ENCODE measurements at regions not wholly inside any gene's neighbourhood (a gene's known extent, or its start where the extent isn't known, plus 50 kb on each side); places are given as distances from the start of the nearest gene placed in this dataset.

DNA sequence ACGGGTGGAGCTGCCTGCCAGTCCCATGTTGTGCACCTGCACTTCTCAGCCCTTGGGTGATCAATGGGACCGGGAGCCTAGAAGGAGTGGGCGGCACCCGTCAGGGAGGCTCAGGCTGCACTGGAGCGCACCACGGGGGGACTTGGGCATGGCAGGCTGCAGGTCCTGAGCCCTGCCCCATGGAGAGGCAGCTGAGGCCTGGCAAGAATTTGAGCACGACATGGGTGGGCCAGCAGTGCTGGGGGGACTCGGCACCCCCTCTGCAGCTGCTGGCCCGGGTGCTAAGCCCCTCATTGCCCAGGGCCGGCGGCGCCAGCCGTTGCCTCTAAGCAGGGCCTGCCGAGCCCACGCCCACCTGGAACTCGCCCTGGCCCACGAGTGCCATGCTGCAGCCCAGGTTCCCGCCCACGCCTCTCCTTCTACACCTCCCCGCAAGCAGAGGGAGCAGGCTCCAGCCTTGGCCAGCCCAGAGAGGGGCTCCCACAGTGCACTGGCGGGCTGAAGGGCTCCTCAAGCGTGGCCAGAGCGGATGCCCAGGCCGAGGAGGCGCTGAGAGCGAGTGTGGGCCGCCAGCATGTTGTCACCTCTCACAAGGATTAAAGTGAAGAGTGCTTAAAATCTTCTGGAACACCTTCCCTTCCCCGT is 372.0 kb downstream of the ETS1 start:
- no peak for DNase-seq

- DNase-seq = no peak
These were observed 373.1 kb downstream of the ETS1 start for GRCh38 chr11:128214263-128214662.

DNA sequence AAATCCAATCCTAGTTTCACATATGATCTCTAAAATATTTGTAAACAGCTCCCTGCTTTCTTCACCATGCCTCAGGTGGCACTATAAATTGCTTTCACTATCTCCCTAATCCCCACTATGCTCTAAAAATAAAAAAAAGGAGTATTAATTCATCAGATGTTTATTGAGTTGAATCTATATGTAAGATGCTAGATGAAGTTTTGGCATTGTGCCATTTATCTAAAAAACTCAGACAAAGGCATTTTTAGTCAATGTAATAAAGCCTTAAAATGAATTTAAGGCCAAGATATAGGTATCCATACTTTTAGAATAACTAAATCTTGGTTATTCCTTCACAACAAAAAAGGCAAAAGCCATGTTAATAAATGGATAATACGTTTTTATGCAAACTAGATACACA is 373.9 kb downstream of the ETS1 start:
- no peak for DNase-seq

GRCh38 chr11:128212324-128212723 is 375.0 kb downstream of the ETS1 start:
- no peak for DNase-seq

DNA sequence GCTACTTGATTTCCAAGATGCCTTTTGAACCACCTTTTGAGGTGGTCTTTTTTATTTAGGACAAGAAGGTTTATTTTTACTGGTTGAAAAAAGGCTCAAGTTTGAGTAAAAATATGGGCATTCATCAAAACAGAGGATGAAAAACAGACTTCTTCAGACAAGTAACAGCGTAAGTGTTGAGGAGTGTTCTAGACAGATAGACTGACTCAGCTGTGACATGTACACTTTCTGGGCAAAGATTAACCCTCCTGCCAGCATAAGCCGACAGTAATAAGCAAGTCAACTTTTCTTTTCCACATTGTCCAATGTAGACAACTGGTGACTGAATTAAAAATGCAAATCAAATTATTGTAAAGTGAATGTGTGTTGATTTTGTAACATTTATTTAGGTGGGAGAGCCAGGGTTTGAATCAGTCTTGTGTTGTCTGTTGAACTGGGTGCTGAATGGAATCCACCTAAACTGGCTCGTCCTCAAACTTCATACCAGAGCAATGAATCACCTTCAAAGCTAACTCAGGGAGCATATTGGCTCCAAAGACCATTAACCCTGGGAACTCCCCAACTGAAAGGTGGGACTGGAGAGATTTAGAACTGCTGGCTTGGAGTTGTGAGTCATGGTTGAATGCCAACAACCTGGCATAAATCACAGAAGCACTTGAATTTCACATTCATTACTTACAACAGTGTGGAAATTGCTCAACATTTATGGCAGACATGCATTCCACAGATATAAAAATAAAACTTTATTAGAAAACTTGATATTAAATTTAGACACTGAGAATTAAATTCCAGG is 377.0 kb downstream of the ETS1 start:
- no peak for DNase-seq

GRCh38 chr11:128209138-128209435 is 378.3 kb downstream of the ETS1 start:
- no peak for DNase-seq

- DNase-seq = no peak
These were observed 378.8 kb downstream of the ETS1 start for GRCh38 chr11:128208329-128209137.

DNA sequence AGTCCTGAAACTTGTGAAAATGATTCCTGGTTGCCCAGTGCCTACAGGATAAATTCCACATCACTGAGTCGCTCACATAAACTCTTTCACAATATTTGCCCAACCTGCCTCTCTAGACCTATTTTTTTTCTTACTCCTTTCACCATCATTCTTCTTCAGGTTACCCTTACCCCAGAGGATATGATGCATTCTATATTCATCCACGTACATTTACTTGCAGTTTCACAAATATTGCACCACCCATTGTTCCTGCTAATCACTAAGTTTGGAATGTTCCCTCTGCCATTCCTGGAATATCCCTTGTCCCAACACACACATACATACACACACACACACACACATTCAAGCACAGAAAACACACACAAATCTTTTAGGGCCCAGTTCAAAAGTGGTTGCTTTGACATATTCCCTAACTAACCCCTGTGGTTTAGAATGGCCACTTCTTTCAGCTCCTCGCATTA is 379.5 kb downstream of the ETS1 start:
- DNase-seq = no peak

GRCh38 chr11:128206461-128206860 is 380.9 kb downstream of the ETS1 start:
- DNase-seq = no peak

- no peak for DNase-seq
These were observed 381.6 kb downstream of the ETS1 start for GRCh38 chr11:128205796-128206195.

DNA sequence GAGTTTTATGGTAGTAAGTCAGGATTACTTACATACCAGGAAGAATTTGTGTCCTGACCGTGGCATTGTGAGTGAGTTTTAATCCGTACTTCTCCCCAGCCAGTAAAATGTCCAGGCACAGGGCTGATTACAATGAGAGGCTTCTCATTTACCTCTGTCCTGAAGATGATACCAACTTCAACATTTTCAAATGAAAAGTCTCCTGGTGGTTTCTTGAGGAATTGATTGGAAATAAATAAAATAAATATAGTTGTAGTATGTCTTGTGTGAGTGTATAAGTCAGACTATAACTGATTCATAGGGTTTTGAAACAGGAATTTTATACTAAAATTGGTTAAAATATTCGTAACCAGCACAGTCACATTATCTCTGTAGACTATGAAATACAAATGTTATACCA is 382.5 kb downstream of the ETS1 start:
- no peak for DNase-seq

DNA sequence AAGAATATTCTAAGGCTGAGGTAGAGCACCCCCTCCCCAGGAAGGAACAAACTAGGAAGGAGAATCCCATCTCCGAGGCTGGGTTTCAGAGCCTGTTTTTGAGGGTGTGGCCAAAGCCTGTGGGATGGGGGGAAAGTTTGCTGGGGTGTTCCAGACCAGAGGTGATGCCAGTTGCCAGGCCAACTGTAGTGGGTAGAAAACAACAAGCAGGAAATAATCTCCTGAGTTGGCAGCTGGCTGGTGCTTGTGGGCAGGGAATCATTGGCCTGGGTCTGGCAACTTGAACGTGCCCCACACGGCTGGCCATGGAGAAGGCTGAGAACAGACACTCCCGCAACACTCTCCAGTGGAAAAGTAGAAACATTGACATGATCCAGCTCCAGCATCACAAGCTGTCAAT is 385.6 kb downstream of the ETS1 start:
- no peak for DNase-seq

- DNase-seq = no peak
These were observed 386.3 kb downstream of the ETS1 start for GRCh38 chr11:128201009-128201408.

DNA sequence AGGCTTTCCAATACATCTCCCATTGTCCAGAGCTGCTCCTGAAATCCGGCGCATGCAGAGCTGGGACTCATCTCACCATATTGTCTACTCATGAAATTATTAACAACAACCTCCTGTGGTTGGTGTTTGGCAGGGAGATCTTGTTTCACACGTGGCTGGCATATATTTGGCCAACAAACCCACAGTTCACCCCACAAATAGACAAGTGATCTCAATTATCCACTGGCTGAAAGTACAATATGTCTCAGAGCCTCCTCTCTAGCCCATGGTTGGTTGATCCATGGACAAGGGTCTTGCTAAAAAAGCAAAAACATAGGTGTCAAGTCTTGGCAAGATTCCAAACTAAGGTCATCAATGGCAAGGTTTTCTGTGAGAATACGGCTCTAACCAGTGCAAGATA is 386.9 kb downstream of the ETS1 start:
- DNase-seq = no peak

DNA sequence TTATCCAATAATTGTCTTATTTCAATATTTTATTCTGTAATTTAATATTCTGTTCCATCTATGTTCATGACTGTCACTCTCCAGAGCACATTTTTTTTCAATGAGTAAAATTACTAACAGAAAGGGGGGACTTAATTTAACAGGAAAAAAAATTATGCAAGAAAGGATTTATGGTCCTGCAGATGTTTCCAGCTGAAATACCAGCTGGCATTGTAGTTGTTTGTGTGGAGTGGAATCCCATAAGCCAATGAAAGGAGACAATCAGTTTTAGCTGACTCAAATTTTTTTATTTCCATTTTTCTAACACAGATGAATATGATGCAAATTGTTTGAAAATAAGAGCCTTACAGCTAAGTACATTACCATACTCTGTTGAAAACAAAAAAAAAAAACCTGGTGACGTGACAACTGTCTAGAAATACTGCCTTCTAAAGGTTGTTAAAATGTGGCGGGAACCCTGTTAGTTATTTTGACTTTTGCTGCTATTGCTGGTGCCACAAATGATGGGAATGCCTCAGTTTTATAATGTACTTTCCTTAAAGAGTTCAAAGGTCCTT is 389.1 kb downstream of the ETS1 start:
- DNase-seq = no peak

- DNase-seq = no peak
These were observed 391.1 kb downstream of the ETS1 start for GRCh38 chr11:128196235-128196634.

GRCh38 chr11:128195756-128196155 is 391.6 kb downstream of the ETS1 start:
- no peak for DNase-seq

DNA sequence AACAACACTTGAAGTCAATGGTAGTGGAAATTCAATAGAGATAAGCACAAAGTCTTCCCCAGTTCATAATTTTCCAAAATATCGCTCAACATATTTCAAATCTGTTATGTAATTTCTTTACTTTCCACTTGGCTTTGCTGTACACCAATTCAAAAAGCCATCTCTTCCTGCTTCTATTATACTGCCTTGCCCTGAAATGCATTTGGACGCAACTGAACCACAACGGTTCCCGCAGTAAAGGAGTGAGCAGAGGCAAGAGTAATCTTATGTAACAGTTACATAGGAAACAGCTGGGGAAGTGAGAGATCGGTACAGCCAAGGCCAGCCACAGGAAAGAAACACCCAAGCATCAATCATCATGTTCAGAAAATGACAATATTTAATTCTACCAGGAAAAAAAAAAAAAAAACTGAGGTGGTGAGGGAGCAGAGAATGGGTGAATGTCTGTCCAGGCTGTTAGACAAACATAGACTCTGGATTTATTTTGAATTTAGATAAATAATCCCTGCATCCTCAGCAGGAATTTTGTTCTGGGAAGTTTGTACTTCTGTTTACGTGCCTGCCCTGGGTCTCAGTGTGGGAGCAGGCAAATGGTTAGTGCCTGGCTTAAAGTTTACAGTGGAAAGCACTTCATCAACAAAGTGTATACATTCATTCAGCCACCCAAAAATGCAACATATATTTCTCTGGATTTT is 392.2 kb downstream of the ETS1 start:
- DNase-seq = no peak

DNA sequence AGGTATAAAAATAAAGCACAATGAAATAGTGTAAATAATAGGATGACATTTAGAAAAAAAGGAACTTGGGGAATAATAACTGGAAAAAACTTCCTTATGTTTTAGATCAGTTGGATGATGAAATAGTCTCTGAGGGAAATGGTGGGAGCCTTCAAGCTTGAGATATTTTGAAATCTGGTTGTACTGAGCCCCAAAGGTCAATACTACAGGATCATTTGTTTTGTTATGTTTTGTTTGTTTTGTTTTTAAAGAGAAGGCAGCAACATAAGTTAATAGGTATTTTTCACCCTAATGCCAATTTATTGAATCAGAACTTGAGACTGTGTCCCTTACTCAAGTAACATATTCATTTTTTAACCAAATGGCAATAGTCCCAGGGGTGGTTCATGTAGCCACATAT is 393.1 kb downstream of the ETS1 start:
- DNase-seq = no peak

DNA sequence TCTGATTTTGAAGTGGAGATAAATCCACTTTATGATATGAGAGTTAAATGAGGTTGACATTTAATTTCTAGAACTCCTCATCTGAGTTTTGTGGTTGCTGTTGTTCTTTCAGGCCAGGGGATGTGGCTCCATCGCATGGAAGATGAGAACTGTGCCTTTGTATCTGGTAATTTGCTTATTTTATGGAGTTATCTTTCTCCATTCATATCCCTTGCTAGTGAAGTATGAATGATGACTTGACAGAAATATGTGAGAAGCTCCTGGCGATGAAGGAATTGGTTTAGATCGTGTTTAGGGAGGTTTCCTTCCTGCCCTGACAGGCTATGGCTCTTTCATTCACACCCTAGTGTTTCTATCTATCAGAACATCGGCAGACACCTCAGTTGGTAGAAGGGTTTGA is 393.7 kb downstream of the ETS1 start:
- no peak for DNase-seq

DNA sequence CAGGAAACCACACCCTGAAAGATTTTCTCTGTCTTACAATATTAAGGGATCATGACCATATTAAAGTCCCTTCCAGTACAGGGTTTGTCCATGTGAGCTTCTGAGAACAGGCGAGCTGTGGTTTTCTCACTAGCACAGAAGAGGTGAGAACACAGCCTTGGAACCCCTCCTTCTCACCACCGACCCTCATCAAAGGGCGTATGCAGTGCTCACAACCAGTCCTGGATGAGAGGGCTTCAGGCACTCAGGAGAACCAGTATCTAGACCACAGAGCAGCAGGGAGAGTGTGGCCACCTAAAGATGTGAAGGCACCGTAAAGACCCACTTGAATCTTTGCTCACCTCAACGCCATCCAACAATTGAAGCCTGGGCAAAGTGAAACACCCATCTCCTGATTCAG is 397.0 kb downstream of the ETS1 start:
- DNase-seq = no peak

DNA sequence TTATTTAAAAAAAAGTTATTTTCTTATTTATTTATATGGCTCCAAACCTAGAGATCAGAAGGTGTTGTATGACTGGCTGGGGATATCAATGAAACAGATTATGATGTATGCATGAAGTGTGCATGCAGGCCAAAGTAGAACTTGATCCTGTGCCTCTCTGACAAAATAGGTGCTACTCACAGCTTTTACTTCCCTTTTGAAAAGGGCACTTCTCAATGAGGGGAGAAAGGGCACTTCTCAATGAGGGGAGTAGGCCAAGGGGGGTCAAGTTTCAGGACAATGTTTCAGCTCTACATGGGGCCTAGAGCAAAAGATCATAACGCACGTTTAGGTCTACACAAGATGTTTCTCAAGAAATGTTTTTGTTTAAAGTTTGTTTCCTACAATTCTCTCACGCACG is 397.5 kb downstream of the ETS1 start:
- no peak for DNase-seq
